Spleen (tissue), 7 donors: ENCODE measurements at regions not wholly inside any gene's neighbourhood (a gene's known extent, or its start where the extent isn't known, plus 50 kb on each side); places are given as distances from the start of the nearest gene placed in this dataset.

ENCODE experiments used
- CTCF ChIP-seq, 11 experiments: fragments of 200-600 bp in 7 of 11; fragments of 450-650 bp in 4 of 11; sonication (generic) in 4 of 11; IDR thresholded peaks in 8 of 11; conservative IDR thresholded peaks in 3 of 11; 1 replicate in 7 of 11; 2 replicates in 4 of 11; pipeline versions ENCODE4 v1.4.0 to v1.8.0; 2016 to 2021; ENCODE audit warnings: antibody characterized with exemption in 11 of 11, inconsistent platforms in 4 of 11, mild to moderate bottlenecking in 1 of 11
- POLR2A ChIP-seq, 3 donors: fragments of 450-650 bp; IDR thresholded peaks; one replicate each; pipeline ENCODE4 v1.5.1; 2017; ENCODE audit warnings: antibody characterized with exemption in 3 of 3, mild to moderate bottlenecking in 1 of 3
- POLR2AphosphoS5 ChIP-seq, 3 donors: sonication (generic); formaldehyde crosslinking; IDR thresholded peaks; one replicate each; pipeline ENCODE4 v1.5.1; 2017; ENCODE audit warnings: antibody characterized with exemption in 3 of 3
- donor health status: DM: no; HTN: no; CAD: no; lungs with moderate emphysema.
- donor health status: DM: no; HTN: no; CAD: no.
- donor health status: DM: no; HTN: no; CAD: no.

DNA sequence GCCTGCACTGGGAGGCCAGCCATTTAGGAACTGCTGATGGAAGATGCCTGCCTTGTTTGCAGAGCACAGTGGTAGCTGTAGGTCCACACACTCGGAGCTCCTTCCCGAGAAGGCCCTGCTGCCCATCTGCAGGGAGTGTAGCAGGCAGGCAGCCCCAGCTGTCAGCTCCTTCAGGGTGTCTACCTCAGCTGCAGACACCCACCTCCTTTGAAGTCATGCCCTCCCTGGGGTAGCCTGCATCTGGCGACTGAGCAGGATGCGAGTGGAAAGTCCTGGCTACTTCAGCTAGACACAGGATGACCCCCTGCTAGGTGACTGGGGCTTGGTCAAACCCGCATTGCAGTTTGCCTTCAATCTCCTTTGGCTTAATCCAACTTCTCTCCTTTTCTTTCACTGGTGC, 93.2 kb upstream of the TLE3 start:
- TF ChIP-seq POLR2A (IDR thresholded peaks at IDR 0.05) (no peak), CTCF (IDR thresholded peaks at IDR 0.05 in 8 of 11, conservative IDR thresholded peaks at IDR 0.05 in 3 of 11) (no peak), POLR2AphosphoS5 (IDR thresholded peaks at IDR 0.05) (no peak)
